ENCODE measurements at regions not wholly inside any gene's neighbourhood (a gene's known extent, or its start where the extent isn't known, plus 50 kb on each side); places are given as distances from the start of the nearest gene placed in this dataset.

GRCh38 chr10:53749439-53749838 is 976.9 kb upstream of the MBL2 start:
- no peak for DNase-seq (ENCODE audit: low spot score)

- no peak for DNase-seq (ENCODE audit: low spot score)
Measured at GRCh38 chr10:53748319-53748718, 975.7 kb upstream of the MBL2 start.

- DNase-seq (ENCODE audit: low spot score) = no peak
Measured at GRCh38 chr10:53744746-53745145, 972.2 kb upstream of the MBL2 start.

GRCh38 chr10:53744176-53744575 is 971.6 kb upstream of the MBL2 start:
- no peak for DNase-seq (ENCODE audit: low spot score)

- no peak for DNase-seq (ENCODE audit: low spot score)
Measured at GRCh38 chr10:53737132-53737531, 964.5 kb upstream of the MBL2 start.

DNA sequence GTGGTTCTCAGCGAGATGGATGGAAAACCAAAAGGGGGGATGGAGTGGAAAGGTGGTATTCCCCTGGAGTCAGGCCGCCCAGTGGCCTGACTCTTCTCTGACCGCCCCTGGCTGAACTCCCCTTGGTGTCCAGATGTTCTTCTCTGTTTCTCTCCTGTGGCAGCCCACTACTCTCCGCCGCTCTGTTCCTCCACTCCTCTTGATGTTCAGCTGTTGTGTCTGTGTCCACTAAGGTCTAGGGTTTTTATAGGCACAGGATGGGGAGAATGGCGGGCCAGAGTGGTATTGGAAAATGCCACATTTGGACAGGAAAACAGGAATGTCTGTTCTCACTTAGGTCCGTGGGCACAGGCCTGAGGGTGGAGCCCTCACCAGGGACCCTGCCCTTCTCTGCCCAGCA is 954.3 kb upstream of the MBL2 start:
- DNase-seq (ENCODE audit: low spot score) = no peak

DNA sequence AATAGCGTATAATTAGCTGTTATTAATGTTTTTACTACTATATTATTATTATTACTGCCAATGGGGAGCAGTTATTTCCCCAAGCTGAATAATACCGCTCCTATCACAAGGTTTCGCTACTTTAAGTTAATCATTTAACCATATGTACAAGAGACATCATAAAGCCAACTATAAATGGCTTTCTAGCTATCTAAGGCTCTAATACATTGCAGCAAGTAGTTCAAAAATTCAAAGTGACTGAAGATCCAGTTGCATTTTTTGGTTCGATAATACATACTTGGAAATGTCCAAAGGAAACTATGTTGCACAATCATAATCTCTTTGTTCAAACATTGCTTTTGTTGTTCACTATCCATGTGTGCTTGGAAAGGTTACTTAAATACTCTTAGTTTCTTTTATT is 952.0 kb upstream of the MBL2 start:
- no peak for DNase-seq (ENCODE audit: low spot score)

DNA sequence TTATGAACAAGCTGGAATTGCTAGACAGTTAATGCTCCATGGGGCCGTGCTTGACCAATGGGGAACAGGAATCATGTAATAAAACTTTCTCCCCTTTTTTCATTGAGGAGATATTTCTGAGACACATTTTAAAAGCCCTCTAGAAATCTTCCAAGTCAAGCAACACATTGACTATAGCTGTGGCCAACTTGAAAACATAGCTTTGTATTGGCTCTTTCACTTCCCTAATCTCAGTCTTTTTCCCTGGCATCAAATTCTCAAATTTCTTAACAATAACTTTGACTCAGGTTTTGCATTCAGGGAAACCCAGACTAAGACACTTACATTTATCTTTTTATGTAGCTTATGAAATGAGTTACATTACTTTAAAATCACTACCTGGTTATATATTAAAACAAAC is 947.1 kb upstream of the MBL2 start:
- no peak for DNase-seq (ENCODE audit: low spot score)

DNA sequence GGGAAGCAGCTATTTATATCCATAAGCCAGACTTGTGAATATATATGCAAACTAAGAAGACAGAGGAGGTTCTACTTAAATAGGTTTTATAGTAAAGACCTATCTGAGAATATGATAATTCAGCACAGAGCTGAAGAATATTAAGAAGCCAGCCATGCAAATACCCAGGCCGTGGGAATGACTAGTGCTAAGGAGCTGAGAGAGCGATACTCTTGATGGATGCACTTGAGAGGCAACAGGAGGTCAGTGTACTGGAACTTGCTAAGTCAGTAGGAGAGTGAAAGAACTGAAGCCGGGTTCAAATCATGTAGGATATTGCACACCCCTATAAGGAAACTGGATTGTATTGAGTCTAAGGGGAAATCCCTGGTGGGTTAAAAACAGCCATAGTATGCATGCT is 943.6 kb upstream of the MBL2 start:
- DNase-seq (ENCODE audit: low spot score) = no peak

DNA sequence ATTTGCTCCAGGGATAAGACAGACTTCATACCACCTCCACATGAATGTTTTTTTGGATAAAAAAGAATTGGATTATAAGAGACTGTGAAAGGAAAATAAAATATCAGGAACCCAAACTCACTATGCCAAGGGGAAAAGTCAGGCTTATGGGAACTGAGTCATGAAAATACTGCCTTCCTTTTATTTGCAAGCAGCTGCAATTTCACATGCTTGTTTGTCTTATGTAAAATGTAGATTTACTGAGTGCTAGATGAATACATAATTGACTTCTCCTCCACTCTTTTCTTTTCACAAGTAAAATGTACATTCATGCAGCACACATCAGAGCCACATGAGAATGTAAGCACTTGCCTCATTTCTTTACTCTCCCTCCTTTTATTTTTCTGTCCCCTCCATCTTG is 940.8 kb upstream of the MBL2 start:
- no peak for DNase-seq (ENCODE audit: low spot score)

- DNase-seq (ENCODE audit: low spot score) = no peak
Measured at GRCh38 chr10:53702489-53702888, 929.9 kb upstream of the MBL2 start.

DNA sequence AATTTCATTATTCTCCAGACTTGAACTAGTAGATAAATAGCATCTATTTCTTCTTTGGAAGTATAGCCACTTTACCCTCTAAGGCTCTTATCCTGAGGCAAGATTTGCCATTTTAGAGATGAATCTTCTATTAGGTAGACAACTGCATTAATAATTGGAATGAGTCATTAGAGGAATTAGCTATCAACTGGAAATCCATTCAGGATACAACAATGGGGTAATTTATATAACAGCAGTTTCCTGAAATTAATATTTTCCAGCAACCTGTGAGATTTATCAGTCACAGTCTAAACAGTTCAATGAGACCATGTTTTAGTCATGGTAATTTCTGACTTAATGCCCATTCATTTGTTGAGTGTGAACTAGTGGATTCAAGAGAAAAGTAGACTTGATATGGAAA is 928.6 kb upstream of the MBL2 start:
- DNase-seq (ENCODE audit: low spot score) = no peak

GRCh38 chr10:53700278-53700677 is 927.7 kb upstream of the MBL2 start:
- DNase-seq (ENCODE audit: low spot score) = no peak

- no peak for DNase-seq (ENCODE audit: low spot score)
Measured at GRCh38 chr10:53699684-53700083, 927.1 kb upstream of the MBL2 start.

DNA sequence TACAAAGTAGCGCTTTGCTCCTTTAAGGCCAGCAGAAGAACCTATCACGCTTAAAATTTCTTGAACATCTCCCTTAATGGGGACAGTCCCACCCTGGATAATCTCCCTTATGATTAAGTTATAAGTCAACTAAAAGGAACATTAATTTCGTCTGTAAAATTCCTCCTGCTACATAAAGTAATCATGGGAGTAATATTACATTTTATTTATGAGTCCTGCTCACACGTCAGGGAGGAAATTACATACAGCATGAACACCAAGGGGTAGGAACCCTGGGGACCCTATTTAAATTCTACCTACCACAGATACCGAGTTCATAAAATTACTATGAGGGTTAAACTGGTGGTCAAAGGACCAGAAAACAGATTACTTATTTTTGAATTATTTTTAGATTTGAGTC is 926.6 kb upstream of the MBL2 start:
- DNase-seq (ENCODE audit: low spot score) = no peak

GRCh38 chr10:53697038-53697437 is 924.5 kb upstream of the MBL2 start:
- no peak for DNase-seq (ENCODE audit: low spot score)

GRCh38 chr10:53690524-53691240 is 918.1 kb upstream of the MBL2 start:
- no peak for DNase-seq (ENCODE audit: low spot score)

- DNase-seq (ENCODE audit: low spot score) = no peak
Measured at GRCh38 chr10:53687800-53688199, 915.2 kb upstream of the MBL2 start.

- no peak for DNase-seq (ENCODE audit: low spot score)
Measured at GRCh38 chr10:53682885-53683284, 910.3 kb upstream of the MBL2 start.

- no peak for DNase-seq (ENCODE audit: low spot score)
Measured at GRCh38 chr10:53682458-53682857, 909.9 kb upstream of the MBL2 start.

- no peak for DNase-seq (ENCODE audit: low spot score)
Measured at GRCh38 chr10:53679666-53680065, 907.1 kb upstream of the MBL2 start.

DNA sequence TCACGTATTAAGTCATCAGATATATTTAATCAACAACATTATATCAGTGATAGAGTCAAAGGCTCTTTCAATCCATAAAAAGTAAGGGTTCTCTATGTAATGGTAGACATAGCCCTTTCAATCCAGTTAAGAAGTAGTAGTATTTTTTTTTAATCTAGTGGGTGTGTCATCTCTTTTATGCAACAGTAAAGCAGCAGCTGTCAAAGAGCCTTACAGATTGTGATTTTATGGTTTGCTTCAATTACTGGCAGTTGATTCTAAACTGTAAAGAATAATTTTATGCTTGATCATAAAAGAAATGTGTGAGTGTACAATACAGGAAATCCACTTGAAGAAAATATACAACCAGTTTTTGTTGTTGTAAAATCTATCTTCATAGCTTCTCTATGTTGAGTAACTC is 902.6 kb upstream of the MBL2 start:
- no peak for DNase-seq (ENCODE audit: low spot score)

DNA sequence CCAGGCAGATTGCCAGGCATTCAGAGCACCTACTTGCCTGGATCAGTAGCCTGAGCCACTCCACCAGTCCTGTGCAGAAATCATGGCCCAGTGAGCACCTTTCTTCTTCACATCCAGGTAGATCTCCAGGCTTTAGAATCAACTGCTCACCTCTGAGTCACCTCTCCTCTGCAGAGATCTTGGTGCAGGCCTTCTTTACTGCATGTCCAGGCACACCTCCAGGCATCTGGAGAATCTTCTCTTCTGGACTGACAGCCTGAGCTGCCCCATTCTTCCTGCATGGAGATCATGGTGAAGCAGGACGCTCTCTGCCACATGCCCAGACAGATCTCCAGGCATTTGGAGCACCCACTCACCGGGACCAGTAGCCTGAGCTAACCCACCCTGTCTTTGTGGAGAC is 894.5 kb upstream of the MBL2 start:
- DNase-seq (ENCODE audit: low spot score) = no peak

- peak; percentile 33 for DNase-seq (ENCODE audit: low spot score)
Measured at GRCh38 chr10:53664282-53665019, 891.9 kb upstream of the MBL2 start.
